ENCODE measurements at regions not wholly inside any gene's neighbourhood (a gene's known extent, or its start where the extent isn't known, plus 50 kb on each side); places are given as distances from the start of the nearest gene placed in this dataset.

- peaks cover 0 to 2% (median 0%) of the 10 kb centered on the region in 5 donors for H3K36me3 Mint-ChIP-seq
- no peak for DNase-seq
- no peaks in the 10 kb centered on the region for H3K9me3 ChIP-seq (ENCODE audit: control insufficient read depth in 2 of 3, low read length in 3 of 3)
- H3K4me1 ChIP-seq (ENCODE audit: control insufficient read depth in 2 of 2, insufficient read depth in 2 of 2, low read length in 2 of 2) = no peaks in the 10 kb centered on the region
- intact Hi-C loops (cut with micrococcal nuclease) = no loop called here
- no peak overlapping the region for H3K4me3 Mint-ChIP-seq
- H3K9me3 Mint-ChIP-seq = peaks cover 0 to 14% (median 8%) of the 10 kb centered on the region in 11 donors
- H3K27ac Mint-ChIP-seq = no peak overlapping the region
- POLR2A ChIA-PET = no interaction called here
- no peak for ATAC-seq
- peaks cover 0 to 1% (median 0%) of the 10 kb centered on the region in 7 donors for H3K4me1 Mint-ChIP-seq
- no peak overlapping the region for H3K27ac ChIP-seq (ENCODE audit: low read depth, low read length)
- CTCF ChIA-PET = no interaction called here
- H3K27me3 Mint-ChIP-seq = no peaks in the 10 kb centered on the region
- no peak overlapping the region for H3K4me3 ChIP-seq (ENCODE audit: low read length)
- no peaks in the 10 kb centered on the region for H3K36me3 ChIP-seq (ENCODE audit: control insufficient read depth in 2 of 3, insufficient read depth in 3 of 3, low read length in 3 of 3)
- no peaks in the 10 kb centered on the region for H3K27me3 ChIP-seq (ENCODE audit: control insufficient read depth in 2 of 2, insufficient read depth in 2 of 2, low read length in 2 of 2)
Measured at GRCh38 chr4:189176002-189176401, 764.7 kb upstream of the FRG1 start.

- H3K9me3 Mint-ChIP-seq = peaks cover 0 to 19% (median 6%) of the 10 kb centered on the region in 11 donors
- Histone ChIP-seq H3K27me3 (ENCODE audit: control insufficient read depth in 2 of 2, insufficient read depth in 2 of 2, low read length in 2 of 2) (no peaks in the 10 kb centered on the region), H3K36me3 (ENCODE audit: control insufficient read depth in 2 of 3, insufficient read depth in 3 of 3, low read length in 3 of 3) (no peaks in the 10 kb centered on the region), H3K9me3 (ENCODE audit: control insufficient read depth in 2 of 3, low read length in 3 of 3) (no peaks in the 10 kb centered on the region), H3K4me3 (ENCODE audit: low read length) (no peak overlapping the region), H3K4me1 (ENCODE audit: control insufficient read depth in 2 of 2, insufficient read depth in 2 of 2, low read length in 2 of 2) (no peaks in the 10 kb centered on the region), H3K27ac (ENCODE audit: low read depth, low read length) (no peak overlapping the region)
- no peak overlapping the region for H3K27ac Mint-ChIP-seq
- ChIA-PET POLR2A (no interaction called here), CTCF (no interaction called here)
- intact Hi-C loops (cut with micrococcal nuclease) = no loop called here
- no peaks in the 10 kb centered on the region for H3K27me3 Mint-ChIP-seq
- ATAC-seq (no peak), DNase-seq (no peak)
- no peaks in the 10 kb centered on the region for H3K36me3 Mint-ChIP-seq
- H3K4me3 Mint-ChIP-seq = no peak overlapping the region
- H3K4me1 Mint-ChIP-seq = peaks cover 0 to 1% (median 0%) of the 10 kb centered on the region in 7 donors
Measured at GRCh38 chr4:189177130-189177529, 763.5 kb upstream of the FRG1 start.

- H3K27ac ChIP-seq (ENCODE audit: low read depth, low read length) = no peak overlapping the region
- peaks cover 0 to 19% (median 5%) of the 10 kb centered on the region in 11 donors for H3K9me3 Mint-ChIP-seq
- intact Hi-C loops (cut with micrococcal nuclease) = no loop called here
- H3K36me3 Mint-ChIP-seq = no peaks in the 10 kb centered on the region
- H3K27me3 Mint-ChIP-seq = no peaks in the 10 kb centered on the region
- no peaks in the 10 kb centered on the region for H3K4me1 ChIP-seq (ENCODE audit: control insufficient read depth in 2 of 2, insufficient read depth in 2 of 2, low read length in 2 of 2)
- DNase-seq = no peak
- H3K27ac Mint-ChIP-seq = no peak overlapping the region
- no peaks in the 10 kb centered on the region for H3K36me3 ChIP-seq (ENCODE audit: control insufficient read depth in 2 of 3, insufficient read depth in 3 of 3, low read length in 3 of 3)
- H3K27me3 ChIP-seq (ENCODE audit: control insufficient read depth in 2 of 2, insufficient read depth in 2 of 2, low read length in 2 of 2) = no peaks in the 10 kb centered on the region
- no peaks in the 10 kb centered on the region for H3K9me3 ChIP-seq (ENCODE audit: control insufficient read depth in 2 of 3, low read length in 3 of 3)
- H3K4me3 Mint-ChIP-seq = no peak overlapping the region
- H3K4me3 ChIP-seq (ENCODE audit: low read length) = no peak overlapping the region
- H3K4me1 Mint-ChIP-seq = peaks cover 0 to 1% (median 0%) of the 10 kb centered on the region in 7 donors
- CTCF ChIA-PET = no interaction called here
- ATAC-seq = no peak
- POLR2A ChIA-PET = no interaction called here
Measured at GRCh38 chr4:189178125-189178746, 762.4 kb upstream of the FRG1 start.

- H3K4me1 Mint-ChIP-seq = no peaks in the 10 kb centered on the region
- Histone ChIP-seq H3K4me3 (ENCODE audit: low read length) (no peak overlapping the region), H3K27me3 (ENCODE audit: control insufficient read depth in 2 of 2, insufficient read depth in 2 of 2, low read length in 2 of 2) (no peaks in the 10 kb centered on the region), H3K9me3 (ENCODE audit: control insufficient read depth in 2 of 3, low read length in 3 of 3) (no peaks in the 10 kb centered on the region), H3K4me1 (ENCODE audit: control insufficient read depth in 2 of 2, insufficient read depth in 2 of 2, low read length in 2 of 2) (no peaks in the 10 kb centered on the region), H3K36me3 (ENCODE audit: control insufficient read depth in 2 of 3, insufficient read depth in 3 of 3, low read length in 3 of 3) (no peaks in the 10 kb centered on the region), H3K27ac (ENCODE audit: low read depth, low read length) (no peak overlapping the region)
- H3K27me3 Mint-ChIP-seq = peaks cover 0 to 4% (median 0%) of the 10 kb centered on the region in 5 donors
- no peaks in the 10 kb centered on the region for H3K36me3 Mint-ChIP-seq
- H3K4me3 Mint-ChIP-seq = no peak overlapping the region
- ChIA-PET CTCF (no interaction called here), POLR2A (no interaction called here)
- DNase-seq (no peak), ATAC-seq (no peak)
- H3K9me3 Mint-ChIP-seq = peaks cover 3 to 23% (median 9%) of the 10 kb centered on the region in 11 donors
- no peak overlapping the region for H3K27ac Mint-ChIP-seq
- intact Hi-C loops (cut with micrococcal nuclease) = no loop called here
Measured at GRCh38 chr4:189185810-189186432, 754.8 kb upstream of the FRG1 start.

- ChIA-PET POLR2A (no interaction called here), CTCF (no interaction called here)
- H3K36me3 Mint-ChIP-seq = no peaks in the 10 kb centered on the region
- no peak for DNase-seq
- no peaks in the 10 kb centered on the region for H3K4me1 ChIP-seq (ENCODE audit: control insufficient read depth in 2 of 2, insufficient read depth in 2 of 2, low read length in 2 of 2)
- H3K4me3 ChIP-seq (ENCODE audit: low read length) = no peak overlapping the region
- H3K4me3 Mint-ChIP-seq = no peak overlapping the region
- intact Hi-C loops (cut with micrococcal nuclease) = no loop called here
- H3K9me3 Mint-ChIP-seq = peaks cover 7 to 36% (median 16%) of the 10 kb centered on the region in 11 donors
- no peak overlapping the region for H3K27ac Mint-ChIP-seq
- peaks cover 0 to 4% (median 0%) of the 10 kb centered on the region in 5 donors for H3K27me3 Mint-ChIP-seq
- ATAC-seq = no peak
- no peak overlapping the region for H3K27ac ChIP-seq (ENCODE audit: low read depth, low read length)
- H3K9me3 ChIP-seq (ENCODE audit: control insufficient read depth in 2 of 3, low read length in 3 of 3) = peaks cover 0 to 9% (median 0%) of the 10 kb centered on the region in 3 experiments
- H3K4me1 Mint-ChIP-seq = no peaks in the 10 kb centered on the region
- no peaks in the 10 kb centered on the region for H3K36me3 ChIP-seq (ENCODE audit: control insufficient read depth in 2 of 3, insufficient read depth in 3 of 3, low read length in 3 of 3)
- H3K27me3 ChIP-seq (ENCODE audit: control insufficient read depth in 2 of 2, insufficient read depth in 2 of 2, low read length in 2 of 2) = no peaks in the 10 kb centered on the region
Measured at GRCh38 chr4:189187531-189188052, 753.1 kb upstream of the FRG1 start.

GRCh38 chr4:189198624-189199023 is 742.0 kb upstream of the FRG1 start:
- Histone ChIP-seq H3K27me3 (ENCODE audit: control insufficient read depth in 2 of 2, insufficient read depth in 2 of 2, low read length in 2 of 2) (no peaks in the 10 kb centered on the region), H3K9me3 (ENCODE audit: control insufficient read depth in 2 of 3, low read length in 3 of 3) (no peaks in the 10 kb centered on the region), H3K27ac (ENCODE audit: low read depth, low read length) (no peak overlapping the region), H3K4me3 (ENCODE audit: low read length) (no peak overlapping the region), H3K36me3 (ENCODE audit: control insufficient read depth in 2 of 3, insufficient read depth in 3 of 3, low read length in 3 of 3) (no peaks in the 10 kb centered on the region), H3K4me1 (ENCODE audit: control insufficient read depth in 2 of 2, insufficient read depth in 2 of 2, low read length in 2 of 2) (no peaks in the 10 kb centered on the region)
- CTCF ChIA-PET = no interaction called here
- Mint-ChIP-seq H3K27me3 (no peaks in the 10 kb centered on the region), H3K4me1 (peaks cover 6 to 23% (median 11%) of the 10 kb centered on the region in 7 donors), H3K4me3 (no peak overlapping the region), H3K36me3 (no peaks in the 10 kb centered on the region), H3K9me3 (peaks cover 0 to 3% (median 0%) of the 10 kb centered on the region in 11 donors), H3K27ac (no peak overlapping the region)
- intact Hi-C loops (cut with micrococcal nuclease) = no loop called here
- ATAC-seq (no peak), DNase-seq (no peak)
- POLR2A ChIA-PET = no interaction called here

GRCh38 chr4:189200353-189200752 is 740.3 kb upstream of the FRG1 start:
- Mint-ChIP-seq H3K27me3 (peaks cover 0 to 4% (median 0%) of the 10 kb centered on the region in 5 donors), H3K36me3 (no peaks in the 10 kb centered on the region), H3K9me3 (peaks cover 0 to 3% (median 0%) of the 10 kb centered on the region in 11 donors), H3K27ac (no peak overlapping the region), H3K4me1 (peaks cover 6 to 23% (median 11%) of the 10 kb centered on the region in 7 donors), H3K4me3 (no peak overlapping the region)
- no peak overlapping the region for H3K27ac ChIP-seq (ENCODE audit: low read depth, low read length)
- ChIA-PET CTCF (no interaction called here), POLR2A (no interaction called here)
- no peaks in the 10 kb centered on the region for H3K36me3 ChIP-seq (ENCODE audit: control insufficient read depth in 2 of 3, insufficient read depth in 3 of 3, low read length in 3 of 3)
- no peak for ATAC-seq
- no peak for DNase-seq
- H3K27me3 ChIP-seq (ENCODE audit: control insufficient read depth in 2 of 2, insufficient read depth in 2 of 2, low read length in 2 of 2) = no peaks in the 10 kb centered on the region
- intact Hi-C loops (cut with micrococcal nuclease) = no loop called here
- no peaks in the 10 kb centered on the region for H3K9me3 ChIP-seq (ENCODE audit: control insufficient read depth in 2 of 3, low read length in 3 of 3)
- H3K4me3 ChIP-seq (ENCODE audit: low read length) = no peak overlapping the region
- no peaks in the 10 kb centered on the region for H3K4me1 ChIP-seq (ENCODE audit: control insufficient read depth in 2 of 2, insufficient read depth in 2 of 2, low read length in 2 of 2)
